ENCODE measurements at regions not wholly inside any gene's neighbourhood (a gene's known extent, or its start where the extent isn't known, plus 50 kb on each side); places are given as distances from the start of the nearest gene placed in this dataset.

DNA sequence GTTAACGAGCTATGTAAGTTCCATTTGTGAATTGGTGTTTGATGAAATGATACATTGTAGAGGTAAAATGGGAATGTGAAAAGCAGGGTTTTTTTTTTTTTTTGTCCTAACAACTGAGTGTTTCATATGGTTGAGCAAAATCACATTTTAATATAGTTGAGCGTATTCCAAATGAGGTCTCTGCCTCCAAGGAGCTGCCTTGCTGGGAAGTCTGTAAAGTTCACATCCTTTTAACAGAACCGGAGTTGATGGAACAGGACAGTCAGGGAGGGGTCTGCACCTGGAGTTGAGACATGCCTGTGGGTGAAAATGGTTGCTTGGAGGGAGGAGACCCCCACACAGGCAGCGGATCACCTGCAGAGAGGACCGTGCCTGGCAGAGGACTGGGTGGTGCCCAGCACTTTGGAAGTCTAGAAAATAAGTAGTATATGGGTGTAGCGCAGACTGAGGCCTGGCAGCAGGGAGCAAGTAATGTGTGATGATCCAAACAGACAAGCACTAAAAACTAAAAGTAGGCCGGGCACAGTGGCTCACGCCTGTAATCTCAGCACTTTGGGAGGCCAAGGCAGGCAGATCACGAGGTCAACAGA lies 75.2 kb upstream of the UBAC2 start:
- no peak for DNase-seq

DNA sequence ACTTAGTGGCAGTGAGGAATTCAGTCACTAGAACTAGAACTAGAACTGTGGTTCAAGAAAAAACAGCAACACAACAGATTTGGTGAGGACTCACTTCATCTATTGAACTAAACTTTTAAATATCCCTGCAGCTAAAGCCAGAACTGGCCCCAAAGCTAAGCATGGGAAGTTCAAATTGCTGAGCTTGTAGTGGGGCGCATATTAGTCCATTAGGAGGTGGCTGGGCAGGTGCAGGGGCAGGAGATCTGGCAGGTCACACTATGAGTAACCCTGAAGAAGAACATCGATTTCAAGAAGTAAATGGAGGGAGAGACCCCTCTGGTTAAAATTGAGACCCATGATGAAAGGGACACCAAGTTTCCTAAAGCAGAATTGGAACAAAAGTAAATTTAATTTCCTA lies 73.8 kb upstream of the UBAC2 start:
- DNase-seq, result no peak

DNA sequence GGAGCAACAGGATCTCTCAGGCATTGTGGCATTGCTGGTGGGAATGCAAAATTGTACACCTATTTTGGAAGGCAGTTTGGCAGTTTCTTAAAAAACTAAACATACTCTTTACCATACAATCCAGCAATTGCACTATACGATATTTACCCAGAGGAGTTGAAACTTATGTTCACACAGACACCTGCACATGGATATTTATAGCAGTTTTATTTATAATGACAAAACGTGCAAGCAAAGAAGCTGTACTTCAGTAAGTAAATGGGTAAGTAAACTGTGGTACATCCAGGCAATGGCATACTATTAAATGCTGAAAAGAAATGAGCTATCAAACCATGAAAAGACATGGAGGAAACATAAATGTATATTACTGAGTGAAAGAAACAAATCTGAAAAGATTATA lies 71.6 kb upstream of the UBAC2 start:
- DNase-seq, result no peak

DNA sequence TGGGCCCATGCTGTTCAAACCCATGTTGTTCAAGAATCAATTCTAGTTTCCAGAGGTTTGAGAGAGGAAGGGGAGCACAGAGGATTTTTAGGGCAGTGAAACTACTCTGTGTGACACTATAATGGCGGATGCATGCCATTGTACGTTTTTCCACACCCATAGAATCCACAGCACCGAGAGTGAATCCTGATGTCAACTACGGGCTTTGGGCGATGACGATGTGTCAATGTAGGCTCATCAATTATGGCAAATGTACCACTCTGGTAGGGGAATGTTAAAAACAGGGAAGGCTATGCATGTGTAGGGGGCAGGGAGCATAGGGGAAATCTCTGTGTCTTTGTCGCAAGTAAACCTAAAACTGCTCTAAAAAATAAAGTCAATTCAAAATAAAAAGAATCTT lies 70.7 kb upstream of the UBAC2 start:
- DNase-seq, result no peak

DNA sequence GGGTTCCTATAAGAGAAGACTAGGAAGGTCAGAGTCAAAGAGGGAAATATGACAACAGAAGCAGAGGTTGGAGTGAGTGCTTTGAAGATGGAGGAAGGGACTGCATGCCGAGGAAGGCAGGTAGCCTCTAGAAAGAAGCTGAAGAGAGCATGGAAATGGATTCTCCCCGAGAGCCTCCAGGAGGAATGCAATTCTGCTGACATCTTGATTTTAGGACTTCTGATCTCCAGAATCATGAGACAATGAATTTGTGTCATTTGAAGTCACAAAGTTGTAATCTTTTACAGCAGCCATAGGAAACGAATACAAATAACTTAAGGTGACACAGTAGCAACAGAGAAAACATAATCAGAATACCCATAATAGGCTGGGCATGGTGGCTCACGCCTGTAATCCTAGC lies 69.2 kb upstream of the UBAC2 start:
- DNase-seq, result no peak

DNA sequence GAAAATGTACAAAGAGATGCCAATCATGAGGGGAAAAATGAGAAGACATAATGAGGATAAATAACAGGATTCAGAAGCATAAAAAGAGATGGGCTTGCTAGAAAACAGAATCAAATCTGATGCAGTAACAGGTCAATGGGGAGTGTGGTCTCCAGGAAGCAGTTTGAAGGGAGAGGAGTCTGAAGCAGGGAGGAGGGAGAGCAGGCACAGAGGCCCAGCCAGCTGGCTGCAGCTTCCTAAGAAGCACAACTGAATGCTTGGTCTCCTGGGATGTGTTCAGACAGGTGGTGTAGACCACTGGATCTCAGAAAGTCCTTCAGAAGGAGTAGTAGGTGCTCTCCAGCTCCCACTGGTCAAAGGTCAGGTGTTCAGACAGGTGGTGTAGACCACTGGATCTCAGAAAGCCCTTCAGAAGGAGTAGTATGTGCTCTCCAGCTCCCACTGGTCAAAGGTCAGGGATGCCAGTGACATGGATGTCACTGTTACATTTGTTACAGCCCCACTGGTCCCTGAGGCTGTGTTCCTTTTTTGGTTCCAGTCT lies 68.3 kb upstream of the UBAC2 start:
- no peak for DNase-seq

DNA sequence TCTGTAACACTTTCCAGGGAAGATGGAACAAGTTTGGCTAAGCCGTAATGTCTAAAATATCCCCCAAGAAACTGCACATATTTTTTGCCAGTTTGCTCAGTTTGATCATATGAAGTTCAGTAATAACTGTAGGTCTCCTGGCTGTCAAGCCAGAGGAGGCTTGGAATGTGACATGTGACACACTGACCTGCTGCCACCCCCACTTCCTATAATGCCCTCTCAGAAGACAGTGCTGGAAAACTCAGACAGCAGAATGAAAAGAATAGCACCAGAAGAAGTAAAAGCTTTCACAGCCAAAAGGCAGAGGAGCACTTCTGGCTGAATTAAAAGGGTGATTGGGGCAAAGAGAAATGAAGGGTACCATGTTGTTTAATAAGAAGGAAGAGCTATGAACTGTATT lies 67.4 kb upstream of the UBAC2 start:
- DNase-seq, result no peak

DNA sequence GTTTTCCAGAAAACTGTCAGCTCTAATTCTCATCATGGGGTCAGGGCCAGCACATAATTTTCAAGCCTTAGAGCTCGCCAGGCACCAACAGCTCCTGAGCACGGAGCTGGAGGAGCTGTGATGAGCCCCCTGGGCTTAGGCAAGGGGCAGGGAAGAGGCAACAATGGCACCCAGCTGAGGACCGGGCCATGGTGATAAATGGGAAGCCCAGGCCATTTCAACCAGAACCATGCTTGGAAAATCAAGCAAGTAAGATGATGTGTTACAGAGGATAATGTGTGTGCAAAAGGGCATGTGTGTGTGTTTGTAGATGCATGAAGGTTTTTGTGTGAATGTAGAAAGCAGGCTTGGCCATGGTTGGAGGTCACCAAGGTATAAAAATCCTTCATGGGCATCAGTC lies 66.8 kb upstream of the UBAC2 start:
- no peak for DNase-seq

DNA sequence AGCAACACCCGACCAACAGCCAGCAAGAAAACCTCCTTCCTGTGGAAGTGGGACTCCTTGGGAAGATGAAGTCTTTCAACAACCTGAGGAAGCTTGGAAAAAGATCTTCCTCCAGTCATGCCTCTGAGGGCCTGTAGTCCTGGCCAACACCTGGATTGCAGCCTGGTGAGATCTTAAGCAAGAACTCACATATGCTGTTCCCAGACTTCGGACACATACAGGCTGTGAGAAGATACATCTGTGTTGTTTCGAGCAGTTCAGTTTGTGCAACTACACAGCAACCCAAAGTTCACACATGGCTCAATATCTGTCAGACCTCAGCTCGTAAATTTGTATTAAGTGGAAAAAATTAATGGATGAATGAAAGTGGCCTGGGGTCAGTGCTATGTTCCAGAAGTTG lies 65.1 kb upstream of the UBAC2 start:
- no peak for DNase-seq

DNA sequence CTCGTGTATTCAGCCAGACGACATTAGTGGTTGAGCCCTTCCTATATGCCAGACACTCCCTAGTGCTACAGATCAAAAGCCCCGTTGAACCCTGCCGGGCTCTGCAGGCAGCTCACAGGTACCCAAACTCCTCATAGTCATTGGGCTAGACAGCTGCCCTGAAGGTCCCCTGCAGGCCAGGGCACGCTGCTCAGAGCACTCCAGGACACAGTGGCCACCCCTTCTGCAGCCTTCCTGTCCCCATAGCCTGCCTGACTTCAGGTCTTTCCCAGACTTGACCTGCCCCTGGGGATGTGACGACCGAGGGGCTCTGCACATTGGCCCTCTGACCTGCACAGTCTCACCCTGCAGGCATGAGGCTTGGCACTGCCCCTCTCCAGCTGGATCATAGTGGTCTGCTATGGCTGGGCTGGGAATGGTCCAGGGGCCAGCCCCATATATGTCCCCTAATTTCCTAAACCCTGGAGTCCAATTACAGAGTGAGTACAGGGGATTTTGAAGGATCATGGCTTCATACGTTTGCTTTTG lies 64.2 kb upstream of the UBAC2 start:
- DNase-seq, result no peak

DNA sequence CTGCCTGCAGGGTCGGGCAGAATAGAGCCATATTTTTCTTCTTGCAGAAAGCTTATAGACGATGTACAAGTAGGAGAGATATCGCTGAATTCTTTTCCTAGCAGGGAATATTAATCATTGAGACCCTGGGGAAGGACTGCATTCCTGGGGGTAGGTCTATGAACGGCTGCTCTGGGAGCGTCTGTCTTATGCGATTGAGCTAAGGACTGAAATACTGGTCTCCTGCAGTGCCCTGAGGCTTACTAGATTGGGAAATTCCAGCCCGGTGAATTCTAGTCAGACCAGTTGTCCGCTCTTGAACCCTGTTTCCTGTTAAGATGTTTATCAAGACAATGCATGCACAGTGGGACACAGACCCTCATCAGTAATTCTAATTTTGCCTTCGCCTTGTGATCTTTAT lies 59.8 kb upstream of the UBAC2 start:
- no peak for DNase-seq

DNA sequence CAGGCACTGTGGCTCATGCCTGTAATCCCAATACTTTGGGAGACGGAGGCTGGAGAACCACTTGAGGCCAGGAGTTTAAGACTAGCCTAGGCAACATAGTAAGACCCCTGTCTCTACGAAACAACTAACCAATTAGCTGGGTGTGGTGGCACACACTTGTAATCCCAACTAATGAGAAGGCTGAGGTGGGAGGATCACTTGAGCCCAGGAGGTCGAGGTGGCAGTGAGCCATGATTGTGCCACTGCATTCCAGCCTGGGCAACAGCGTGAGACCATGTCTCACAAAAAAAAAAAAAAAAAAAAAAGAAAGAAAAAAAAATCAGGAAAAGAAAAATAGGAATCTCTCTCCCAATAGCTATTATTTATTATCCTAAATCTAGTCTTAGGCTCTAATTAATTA lies 56.8 kb upstream of the UBAC2 start:
- DNase-seq, result no peak

DNA sequence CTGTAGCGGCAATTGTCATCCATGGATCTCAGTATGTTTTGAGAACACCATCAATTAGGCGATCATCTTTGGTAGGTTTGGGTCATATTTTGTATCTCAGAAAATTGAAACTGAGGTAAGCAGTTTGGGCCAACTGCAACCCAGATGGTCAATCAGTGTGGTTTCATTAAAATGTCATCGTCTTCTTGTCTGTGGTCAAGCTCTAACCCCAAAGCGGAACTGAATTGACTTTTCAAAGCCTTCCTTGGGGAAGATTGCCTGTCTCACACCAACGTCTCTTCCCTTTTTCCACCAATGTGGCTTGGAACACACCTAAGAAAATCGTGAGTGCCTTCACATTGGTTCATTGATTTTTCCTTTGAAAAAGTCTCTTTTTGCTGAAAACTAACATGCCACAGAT lies 56.3 kb upstream of the UBAC2 start:
- DNase-seq, result no peak

DNA sequence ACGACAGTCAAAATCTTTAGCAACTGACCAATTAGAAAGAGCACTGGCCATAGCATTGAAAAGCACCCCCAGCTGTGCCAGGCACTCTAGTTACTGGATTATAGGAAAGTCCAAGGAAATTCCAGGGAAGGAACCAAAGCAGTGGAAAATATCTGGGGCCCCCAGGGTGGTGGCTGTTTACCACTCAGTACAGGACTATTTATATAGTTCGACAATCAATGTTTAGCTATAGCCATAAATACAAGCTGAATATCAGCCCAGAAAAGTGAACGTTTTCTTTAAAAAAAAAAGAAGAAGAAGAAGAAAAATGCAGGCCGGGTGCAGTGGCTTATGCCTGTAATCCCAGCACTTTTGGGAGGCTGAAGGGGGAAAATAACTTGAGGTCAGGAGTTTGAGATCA lies 55.2 kb upstream of the UBAC2 start:
- no peak for DNase-seq

DNA sequence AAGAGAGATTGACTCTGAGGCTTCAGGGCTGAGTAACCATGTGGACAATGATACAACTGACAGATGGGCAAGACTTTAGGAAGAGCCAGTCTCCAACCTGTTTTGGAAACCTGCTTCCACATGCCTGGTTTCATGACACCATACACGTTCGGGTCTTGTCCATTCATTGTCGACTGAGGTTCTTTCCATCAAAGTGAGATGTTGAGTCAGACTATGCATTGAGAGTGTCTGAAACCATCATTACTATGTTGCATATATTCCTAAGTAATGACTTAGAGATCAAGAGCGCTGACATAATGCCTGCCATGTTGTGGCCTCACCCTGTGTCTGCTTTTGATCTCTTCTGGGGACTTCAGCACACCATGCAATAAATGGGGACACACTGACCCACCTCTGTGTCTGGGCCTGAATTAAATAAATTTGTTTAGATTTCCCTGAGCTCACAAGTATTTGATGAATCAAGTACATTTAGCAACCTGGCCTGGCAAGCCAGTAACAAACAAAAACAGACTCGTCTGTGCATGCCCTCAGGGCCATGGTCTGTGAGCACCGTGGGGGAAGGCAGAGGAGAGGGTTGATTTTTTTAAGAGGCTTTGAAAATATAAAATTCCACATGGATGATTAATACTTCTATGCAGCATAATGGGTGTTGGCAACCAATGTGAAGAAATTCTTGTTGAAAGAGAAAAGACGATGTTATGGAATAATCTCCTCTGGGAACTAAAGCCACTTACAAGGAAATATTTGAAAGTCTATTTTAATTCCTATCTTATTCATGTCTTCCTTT lies 49.9 kb upstream of the UBAC2 start:
- peak; percentile 77 for DNase-seq
